ENCODE measurements at regions not wholly inside any gene's neighbourhood (a gene's known extent, or its start where the extent isn't known, plus 50 kb on each side); places are given as distances from the start of the nearest gene placed in this dataset.

DNA sequence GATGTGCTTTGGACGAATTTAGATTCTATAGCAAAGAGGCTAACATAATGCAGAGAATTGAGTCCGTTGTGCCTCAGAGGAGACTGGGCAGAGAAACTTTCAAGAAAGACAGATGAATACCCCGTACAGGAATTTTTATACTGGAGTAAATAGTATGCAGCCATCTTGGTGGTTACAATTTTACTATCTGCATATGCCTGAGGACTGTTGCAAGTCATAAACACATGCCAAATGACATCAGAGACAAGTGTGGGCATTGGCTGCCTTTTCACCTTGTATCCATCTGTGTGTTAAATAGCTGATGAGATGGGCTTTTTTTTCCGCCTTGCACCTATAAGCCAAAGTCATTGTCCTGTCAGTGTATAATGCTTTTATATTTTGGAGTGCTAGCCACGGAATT lies 267.5 kb upstream of the SP4 start:
- no peak for DNase-seq

DNA sequence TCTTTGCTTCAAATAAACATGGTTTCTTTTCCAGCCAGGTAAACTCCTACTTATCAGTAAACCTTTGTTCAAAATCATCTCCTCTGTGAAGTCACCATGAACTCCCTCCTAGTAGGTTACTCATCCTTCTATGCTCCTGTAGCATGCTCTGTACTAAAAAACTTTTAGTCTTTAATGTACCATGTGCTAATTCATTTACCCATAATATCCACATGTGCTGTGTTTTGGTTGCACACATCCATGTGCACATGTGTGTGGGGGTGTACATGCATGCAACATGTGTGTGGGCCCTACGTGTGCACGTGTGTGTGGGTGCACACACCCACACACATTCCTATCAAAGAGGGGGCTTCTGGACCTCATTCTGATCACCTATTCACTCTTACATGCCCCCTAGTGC lies 259.9 kb upstream of the SP4 start:
- DNase-seq = no peak

GRCh38 chr7:21169667-21170580 lies 258.0 kb upstream of the SP4 start:
- DNase-seq = no peak

DNA sequence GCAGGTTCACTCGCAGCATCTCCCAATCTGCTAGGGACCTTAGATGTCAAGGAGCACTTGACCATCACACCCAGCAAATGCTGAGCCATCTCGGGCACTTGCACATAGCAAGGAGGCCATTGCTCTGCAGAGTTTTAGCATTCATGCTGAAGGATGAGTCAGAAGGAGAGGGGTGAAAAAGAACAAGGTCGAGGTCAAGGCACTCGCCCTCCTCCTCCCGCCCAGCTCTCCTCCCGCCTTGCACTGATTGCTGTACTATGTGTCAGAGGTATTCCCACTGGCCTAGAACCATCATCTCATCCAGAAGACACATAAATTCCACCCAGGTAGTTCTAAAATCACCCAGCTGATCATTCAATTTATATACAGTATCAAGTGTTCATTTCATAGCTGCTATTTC lies 255.1 kb upstream of the SP4 start:
- no peak for DNase-seq

DNA sequence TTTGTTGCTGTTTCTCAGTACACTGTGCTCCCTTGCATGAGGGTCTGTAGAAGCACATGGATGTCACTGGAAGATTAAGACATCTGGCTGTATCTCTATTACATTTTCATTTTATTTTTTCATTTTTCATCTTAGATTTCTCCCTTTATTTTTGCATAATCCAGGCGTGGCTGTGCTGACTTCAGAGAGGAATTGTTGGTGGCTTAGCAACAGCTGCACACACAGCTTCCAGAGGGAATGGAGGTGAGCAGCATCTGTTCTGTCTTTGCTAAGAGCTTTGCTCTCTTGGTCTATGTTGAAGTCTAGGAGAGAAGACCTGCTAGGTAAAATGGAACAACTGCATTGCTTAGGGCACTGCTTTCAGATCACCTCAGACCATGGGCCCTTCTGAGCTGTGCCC lies 254.4 kb upstream of the SP4 start:
- DNase-seq = no peak

DNA sequence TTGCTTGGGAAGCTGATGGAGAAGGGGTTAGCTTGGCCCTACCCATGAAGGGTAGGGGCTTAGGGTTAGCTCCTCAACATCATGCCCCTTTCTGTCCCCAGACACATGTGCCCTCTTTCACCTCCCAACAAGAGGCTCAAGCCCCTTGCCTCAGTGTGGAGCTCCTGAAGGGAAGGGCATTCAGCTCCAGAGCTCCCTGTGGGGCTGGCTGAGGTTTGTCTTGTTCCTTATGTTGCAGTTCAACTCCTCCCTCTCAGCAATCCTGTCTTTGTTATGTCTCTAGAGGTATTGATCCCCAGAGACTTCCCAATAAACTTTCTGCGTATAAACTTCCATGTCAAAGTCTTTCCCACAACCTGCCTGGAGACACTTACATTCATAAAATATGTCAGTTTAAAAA lies 252.2 kb upstream of the SP4 start:
- no peak for DNase-seq

DNA sequence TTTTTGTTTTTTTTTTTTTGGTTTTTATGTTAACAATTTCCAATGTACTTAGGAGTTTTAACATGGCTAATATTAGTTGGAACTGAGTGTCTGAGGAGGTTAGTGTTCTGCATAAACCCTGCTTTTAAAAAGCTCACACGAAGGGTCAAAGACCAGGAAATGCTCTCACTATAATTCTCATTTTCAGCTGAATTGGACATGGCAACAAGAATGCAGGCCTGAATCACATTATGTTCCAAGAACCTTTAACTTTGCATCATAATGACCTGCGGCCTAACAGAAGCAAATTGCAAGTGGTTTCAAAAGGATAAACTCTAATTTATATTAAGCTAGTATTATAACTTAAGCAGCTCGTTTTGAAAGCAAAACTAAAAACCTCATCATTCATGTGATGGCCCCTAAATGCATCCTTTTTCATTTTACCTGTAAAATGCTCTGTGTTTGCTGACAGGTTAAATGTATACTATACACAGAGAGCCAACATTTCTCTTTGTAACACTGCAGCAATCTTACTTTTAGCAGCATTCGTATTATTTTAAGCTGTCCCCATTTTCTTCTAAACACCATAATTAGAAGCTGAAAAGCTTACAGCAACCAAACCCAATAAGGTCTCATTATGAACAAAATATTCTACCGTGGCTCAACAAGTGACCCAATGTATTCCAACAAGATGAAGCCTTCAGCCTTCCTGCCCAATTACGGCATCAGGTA lies 242.8 kb upstream of the SP4 start:
- no peak for DNase-seq

DNA sequence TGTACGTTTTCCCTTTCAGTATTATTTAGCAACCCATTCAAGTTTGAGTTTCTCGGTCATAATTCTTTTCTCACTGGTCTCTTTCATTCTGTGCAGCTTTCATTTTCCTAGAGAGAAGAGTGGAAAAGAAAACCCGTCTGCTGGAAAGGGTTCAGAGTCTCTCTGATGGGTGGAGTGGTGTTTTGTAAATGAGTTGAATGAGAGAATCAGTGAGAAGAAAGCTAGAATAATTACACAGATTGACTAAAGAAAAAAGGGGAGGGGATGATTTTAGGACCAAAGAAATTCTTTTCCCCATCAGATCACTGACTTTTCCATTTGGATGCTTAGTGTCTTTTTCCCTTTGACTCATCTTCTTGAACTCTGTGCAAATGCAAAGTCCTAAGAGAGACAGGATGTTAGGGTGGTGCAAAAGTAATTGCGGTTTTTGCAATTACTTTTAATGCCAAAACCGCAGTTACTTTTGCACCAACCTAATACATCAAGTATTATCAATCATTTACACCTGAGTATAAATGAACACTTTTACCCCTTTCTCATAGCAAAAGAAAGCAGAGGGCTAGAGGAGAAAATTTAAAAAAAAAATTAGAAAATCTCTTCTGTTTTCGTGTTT lies 242.1 kb upstream of the SP4 start:
- no peak for DNase-seq

DNA sequence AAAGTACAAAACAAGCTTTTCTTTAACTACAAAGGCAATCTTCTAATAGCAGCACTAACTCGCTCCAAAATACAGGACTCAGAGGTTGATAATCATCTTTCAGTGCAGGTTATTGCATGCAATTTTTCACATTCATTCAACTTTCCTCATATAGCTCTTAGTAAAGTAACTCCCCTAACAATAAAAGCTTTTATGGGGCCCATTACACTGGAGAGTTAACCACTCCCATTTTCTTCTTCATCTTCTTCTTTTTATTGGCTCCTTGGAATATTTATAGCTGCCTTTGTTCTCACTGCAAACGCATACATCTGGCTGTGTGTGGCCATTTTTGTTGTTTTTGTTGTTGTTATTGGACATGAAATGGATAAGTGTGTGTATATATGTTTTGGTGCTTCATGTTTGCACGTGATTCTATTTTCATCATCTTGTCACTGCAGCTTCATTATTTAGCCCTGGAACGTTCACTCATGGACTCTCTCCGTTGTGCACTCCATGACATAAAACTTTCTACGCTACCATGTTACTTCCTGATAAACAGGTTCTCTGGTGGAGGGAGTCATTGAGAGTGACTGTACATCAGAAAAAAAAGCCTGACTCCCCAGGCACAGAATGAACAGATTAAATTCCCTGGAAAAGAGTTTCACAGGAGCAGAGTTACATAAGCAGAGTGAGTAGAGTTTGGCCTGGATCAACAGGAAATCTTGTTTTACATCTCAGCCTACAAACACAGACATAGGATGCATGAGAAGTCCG lies 236.4 kb upstream of the SP4 start:
- no peak for DNase-seq

- no peak for DNase-seq
Measured at GRCh38 chr7:21192657-21193056, 235.2 kb upstream of the SP4 start.

DNA sequence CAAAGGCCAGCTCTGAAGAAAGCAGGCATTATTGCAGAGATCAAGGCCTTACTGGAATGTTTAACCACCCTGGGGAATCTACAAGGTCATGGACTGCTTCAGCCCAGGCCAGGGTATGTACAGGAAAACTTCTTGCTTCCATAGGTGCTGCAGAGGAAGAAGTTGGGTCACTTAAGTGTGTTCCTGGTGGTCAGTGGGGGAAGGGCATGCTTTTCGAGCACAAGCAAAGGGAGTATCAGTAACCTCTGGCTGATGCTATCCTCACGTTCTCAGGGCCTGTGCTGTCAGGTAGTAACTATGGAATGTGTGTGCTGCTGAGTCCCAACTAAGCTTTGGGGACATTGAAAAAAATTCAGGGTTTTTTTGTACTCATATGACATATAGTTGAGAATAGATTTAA lies 234.0 kb upstream of the SP4 start:
- DNase-seq = no peak

DNA sequence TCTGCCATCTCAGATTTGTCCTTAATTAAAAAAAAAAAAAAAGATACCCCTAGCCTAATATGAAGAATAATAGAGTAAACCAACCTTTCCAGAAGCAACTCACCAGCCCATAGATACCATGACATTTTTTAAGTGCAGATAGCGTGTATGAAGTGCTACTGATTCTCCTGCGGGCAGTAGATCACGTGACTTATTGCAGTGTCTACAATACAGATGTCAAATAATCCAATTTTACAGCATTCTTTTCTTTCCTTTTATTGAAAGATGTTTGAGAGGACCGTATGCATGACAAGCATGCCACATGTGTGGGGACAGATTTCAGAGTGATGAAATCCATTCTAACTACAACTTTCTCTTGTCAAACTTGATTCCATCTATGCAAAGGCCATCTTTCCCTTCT lies 232.9 kb upstream of the SP4 start:
- DNase-seq = no peak

DNA sequence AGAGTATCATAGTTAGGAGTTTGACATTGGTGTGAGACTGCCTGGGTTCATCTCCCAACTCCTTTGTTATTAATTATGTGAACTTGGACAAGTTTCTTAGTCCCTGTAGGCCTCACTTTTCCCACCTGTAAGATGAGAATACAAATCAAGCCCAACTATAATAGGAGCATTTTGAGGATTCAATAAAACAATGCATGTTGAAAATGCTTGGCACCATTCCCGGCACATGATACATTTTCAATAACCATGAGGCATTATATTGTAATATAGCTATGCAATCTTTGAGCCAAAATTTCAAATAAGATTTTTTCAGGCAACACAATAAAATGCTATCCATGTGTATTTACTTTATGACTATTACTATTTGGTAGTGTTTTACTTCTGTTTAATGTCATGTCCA lies 229.0 kb upstream of the SP4 start:
- DNase-seq = no peak

DNA sequence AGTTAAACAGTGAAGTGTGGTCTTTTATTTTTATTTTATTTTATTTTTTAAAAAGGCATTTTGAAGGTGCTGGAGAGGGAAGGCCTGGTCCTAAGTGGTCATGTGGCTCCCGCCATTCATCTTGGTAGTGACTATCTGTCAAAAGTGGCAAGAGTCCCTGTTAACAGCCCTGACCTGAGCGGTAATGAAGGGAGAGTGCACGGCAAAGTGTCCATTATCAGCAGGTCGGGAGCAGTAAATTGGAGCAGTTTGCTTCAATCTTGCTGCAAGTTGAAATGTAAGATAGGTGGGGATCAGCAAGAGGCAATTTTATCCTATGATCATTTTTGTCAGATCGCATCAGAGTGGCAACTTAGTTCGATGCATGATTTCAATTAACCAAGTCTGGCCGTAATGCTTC lies 227.4 kb upstream of the SP4 start:
- DNase-seq = no peak

DNA sequence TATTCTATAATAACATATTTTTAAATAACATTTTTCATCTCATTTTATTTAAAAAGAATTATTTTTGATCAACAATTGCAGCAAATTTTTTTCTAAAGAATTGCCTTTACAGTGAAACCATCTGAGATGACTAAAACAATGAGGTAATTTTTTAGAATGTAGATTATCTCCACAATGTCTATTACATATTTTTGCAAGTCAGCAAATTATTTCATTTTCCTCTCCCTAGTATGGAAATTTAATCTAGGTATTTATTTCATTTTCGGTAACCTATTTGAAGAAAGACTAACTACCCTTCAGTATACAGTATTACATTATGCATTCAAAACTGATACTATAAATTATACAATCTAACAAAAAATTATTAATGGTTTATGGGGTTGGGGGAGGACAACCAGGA lies 213.2 kb upstream of the SP4 start:
- DNase-seq = no peak

DNA sequence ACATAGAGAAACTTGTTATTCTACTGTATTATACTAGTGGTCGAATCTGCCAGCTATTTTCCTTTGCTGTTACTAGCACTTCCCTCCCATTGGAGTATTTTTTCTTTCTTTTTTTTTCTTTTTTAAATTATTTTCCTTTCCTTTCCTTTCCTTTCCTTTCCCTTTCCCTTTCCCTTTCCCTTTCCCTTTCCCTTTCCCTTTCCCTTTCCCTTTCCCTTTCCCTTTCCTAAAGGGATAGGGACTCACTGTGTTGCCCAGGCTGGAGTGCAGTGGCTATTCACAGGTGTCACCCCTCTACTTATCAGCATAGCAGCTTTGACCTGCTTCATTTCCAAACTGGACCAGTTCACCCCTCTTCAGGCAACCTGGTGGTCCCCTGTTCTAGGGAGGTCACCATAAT lies 212.6 kb upstream of the SP4 start:
- DNase-seq = no peak

GRCh38 chr7:21217365-21217764 lies 210.5 kb upstream of the SP4 start:
- no peak for DNase-seq

- DNase-seq = no peak
Measured at GRCh38 chr7:21218155-21218554, 209.7 kb upstream of the SP4 start.

DNA sequence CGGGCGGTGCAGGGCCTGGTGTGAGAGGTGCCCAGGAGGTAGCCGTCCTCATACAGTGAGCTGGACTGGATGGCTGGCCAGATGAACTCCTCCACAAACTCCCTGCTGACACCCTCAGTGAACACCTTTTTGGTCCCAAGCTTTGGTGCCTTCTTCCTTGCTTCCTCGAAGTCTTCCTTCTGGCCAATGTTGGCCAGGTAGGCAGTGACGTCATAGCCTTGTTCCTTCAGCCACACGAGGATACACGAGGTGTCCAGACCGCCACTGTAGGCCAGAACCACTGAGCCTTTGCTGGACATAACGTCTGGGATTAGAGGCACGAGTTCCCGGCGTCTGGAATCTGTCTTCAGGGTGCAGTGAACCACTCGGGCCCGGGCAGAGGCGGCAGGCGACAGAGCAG lies 206.8 kb upstream of the SP4 start:
- DNase-seq = no peak

GRCh38 chr7:21238400-21239116 lies 189.3 kb upstream of the SP4 start:
- no peak for DNase-seq

DNA sequence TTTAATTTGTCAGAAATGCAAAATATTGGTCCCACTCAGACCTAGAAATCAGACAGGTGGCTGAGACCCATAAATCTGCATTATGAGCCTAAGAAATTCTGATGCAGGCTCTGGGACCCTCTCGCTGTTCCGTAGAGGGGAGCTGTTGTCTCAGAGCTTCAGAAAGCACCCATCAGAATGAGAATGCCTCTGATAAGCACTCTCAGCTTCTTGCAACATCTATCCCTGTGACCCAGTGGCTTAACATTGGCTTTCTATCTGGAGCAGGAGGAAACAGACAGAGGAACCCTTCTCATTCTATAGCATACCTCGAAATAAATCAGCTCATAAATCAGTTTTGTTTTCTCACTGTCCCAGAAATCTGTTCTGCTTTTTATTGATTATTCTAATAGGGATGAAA lies 184.6 kb upstream of the SP4 start:
- DNase-seq = no peak

GRCh38 chr7:21251151-21251800 lies 176.6 kb upstream of the SP4 start:
- no peak for DNase-seq

All from right forelimb (tissue), 1 donor.